ENCODE measurements at regions not wholly inside any gene's neighbourhood (a gene's known extent, or its start where the extent isn't known, plus 50 kb on each side); places are given as distances from the start of the nearest gene placed in this dataset.
"Not testable (repeated sequence)": the region's sequence is repeated elsewhere in the genome, so short reads cannot be mapped to it uniquely, and the experiment has no call there.

GRCh38 chr1:71298633-71299032, 217.8 kb upstream of the ZRANB2 start:
- no peaks in the 10 kb centered on the region for H3K9me3 ChIP-seq (ENCODE audit: control insufficient read depth in 2 of 2, low read length in 2 of 2)
- H3K4me1 ChIP-seq (ENCODE audit: control insufficient read depth in 2 of 2, insufficient read depth in 2 of 2, low read length in 2 of 2), result no peaks in the 10 kb centered on the region
- no peak overlapping the region for H3K27ac ChIP-seq (ENCODE audit: low read depth in 2 of 2, low read length in 2 of 2)
- H3K4me3 ChIP-seq (ENCODE audit: low read length in 2 of 2), result no peak overlapping the region
- no peaks in the 10 kb centered on the region for H3K27me3 ChIP-seq (ENCODE audit: control insufficient read depth in 2 of 2, insufficient read depth in 2 of 2, low read length in 2 of 2)
- no peaks in the 10 kb centered on the region for H3K36me3 ChIP-seq (ENCODE audit: control insufficient read depth in 2 of 2, insufficient read depth in 2 of 2, low read length in 2 of 2)
- H3K9ac ChIP-seq (ENCODE audit: low read depth in 1 of 2, low read length in 2 of 2), result no peak overlapping the region

GRCh38 chr1:71296551-71297134, 215.8 kb upstream of the ZRANB2 start:
- no peaks in the 10 kb centered on the region for H3K27me3 ChIP-seq (ENCODE audit: control insufficient read depth in 2 of 2, insufficient read depth in 2 of 2, low read length in 2 of 2)
- H3K9me3 ChIP-seq (ENCODE audit: control insufficient read depth in 2 of 2, low read length in 2 of 2), result no peaks in the 10 kb centered on the region
- H3K36me3 ChIP-seq (ENCODE audit: control insufficient read depth in 2 of 2, insufficient read depth in 2 of 2, low read length in 2 of 2), result no peaks in the 10 kb centered on the region
- no peak overlapping the region for H3K27ac ChIP-seq (ENCODE audit: low read depth in 2 of 2, low read length in 2 of 2)
- no peaks in the 10 kb centered on the region for H3K4me1 ChIP-seq (ENCODE audit: control insufficient read depth in 2 of 2, insufficient read depth in 2 of 2, low read length in 2 of 2)
- no peak overlapping the region for H3K9ac ChIP-seq (ENCODE audit: low read depth in 1 of 2, low read length in 2 of 2)
- H3K4me3 ChIP-seq (ENCODE audit: low read length in 2 of 2), result no peak overlapping the region

- Histone ChIP-seq H3K4me1 (ENCODE audit: control insufficient read depth in 2 of 2, insufficient read depth in 2 of 2, low read length in 2 of 2) (no peaks in the 10 kb centered on the region), H3K9me3 (ENCODE audit: control insufficient read depth in 2 of 2, low read length in 2 of 2) (no peaks in the 10 kb centered on the region), H3K27ac (ENCODE audit: low read depth in 2 of 2, low read length in 2 of 2) (no peak overlapping the region), H3K36me3 (ENCODE audit: control insufficient read depth in 2 of 2, insufficient read depth in 2 of 2, low read length in 2 of 2) (no peaks in the 10 kb centered on the region), H3K4me3 (ENCODE audit: low read length in 2 of 2) (no peak overlapping the region), H3K9ac (ENCODE audit: low read depth in 1 of 2, low read length in 2 of 2) (no peak overlapping the region), H3K27me3 (ENCODE audit: control insufficient read depth in 2 of 2, insufficient read depth in 2 of 2, low read length in 2 of 2) (no peaks in the 10 kb centered on the region)
These were observed 214.5 kb upstream of the ZRANB2 start for GRCh38 chr1:71295350-71295749.

GRCh38 chr1:71294178-71294577, 213.3 kb upstream of the ZRANB2 start:
- H3K27me3 ChIP-seq (ENCODE audit: control insufficient read depth in 2 of 2, insufficient read depth in 2 of 2, low read length in 2 of 2), result no peaks in the 10 kb centered on the region
- H3K9ac ChIP-seq (ENCODE audit: low read depth in 1 of 2, low read length in 2 of 2), result no peak overlapping the region
- no peak overlapping the region for H3K4me3 ChIP-seq (ENCODE audit: low read length in 2 of 2)
- no peaks in the 10 kb centered on the region for H3K36me3 ChIP-seq (ENCODE audit: control insufficient read depth in 2 of 2, insufficient read depth in 2 of 2, low read length in 2 of 2)
- no peaks in the 10 kb centered on the region for H3K9me3 ChIP-seq (ENCODE audit: control insufficient read depth in 2 of 2, low read length in 2 of 2)
- H3K27ac ChIP-seq (ENCODE audit: low read depth in 2 of 2, low read length in 2 of 2), result no peak overlapping the region
- H3K4me1 ChIP-seq (ENCODE audit: control insufficient read depth in 2 of 2, insufficient read depth in 2 of 2, low read length in 2 of 2), result no peaks in the 10 kb centered on the region

GRCh38 chr1:71292203-71292602, 211.4 kb upstream of the ZRANB2 start:
- no peaks in the 10 kb centered on the region for H3K27me3 ChIP-seq (ENCODE audit: control insufficient read depth in 2 of 2, insufficient read depth in 2 of 2, low read length in 2 of 2)
- H3K9me3 ChIP-seq (ENCODE audit: control insufficient read depth in 2 of 2, low read length in 2 of 2), result no peaks in the 10 kb centered on the region
- H3K27ac ChIP-seq (ENCODE audit: low read depth in 2 of 2, low read length in 2 of 2), result no peak overlapping the region
- no peaks in the 10 kb centered on the region for H3K36me3 ChIP-seq (ENCODE audit: control insufficient read depth in 2 of 2, insufficient read depth in 2 of 2, low read length in 2 of 2)
- H3K4me1 ChIP-seq (ENCODE audit: control insufficient read depth in 2 of 2, insufficient read depth in 2 of 2, low read length in 2 of 2), result no peaks in the 10 kb centered on the region
- no peak overlapping the region for H3K9ac ChIP-seq (ENCODE audit: low read depth in 1 of 2, low read length in 2 of 2)
- H3K4me3 ChIP-seq (ENCODE audit: low read length in 2 of 2), result no peak overlapping the region

GRCh38 chr1:71290506-71291237, 209.8 kb upstream of the ZRANB2 start:
- not testable (repeated sequence) for H3K27ac ChIP-seq (ENCODE audit: low read depth in 2 of 2, low read length in 2 of 2); H3K9ac ChIP-seq (ENCODE audit: low read depth in 1 of 2, low read length in 2 of 2); H3K4me3 ChIP-seq (ENCODE audit: low read length in 2 of 2)

GRCh38 chr1:71285529-71285928, 204.7 kb upstream of the ZRANB2 start:
- Histone ChIP-seq H3K27ac (ENCODE audit: low read depth in 2 of 2, low read length in 2 of 2) (no peak overlapping the region), H3K4me1 (ENCODE audit: control insufficient read depth in 2 of 2, insufficient read depth in 2 of 2, low read length in 2 of 2) (no peaks in the 10 kb centered on the region), H3K27me3 (ENCODE audit: control insufficient read depth in 2 of 2, insufficient read depth in 2 of 2, low read length in 2 of 2) (no peaks in the 10 kb centered on the region), H3K9ac (ENCODE audit: low read depth in 1 of 2, low read length in 2 of 2) (no peak overlapping the region), H3K4me3 (ENCODE audit: low read length in 2 of 2) (no peak overlapping the region), H3K36me3 (ENCODE audit: control insufficient read depth in 2 of 2, insufficient read depth in 2 of 2, low read length in 2 of 2) (no peaks in the 10 kb centered on the region), H3K9me3 (ENCODE audit: control insufficient read depth in 2 of 2, low read length in 2 of 2) (peaks cover 0 to 2% of the 10 kb centered on the region in 2 donors)

More at GRCh38 chr1:71290506-71291237, 209.8 kb upstream of the ZRANB2 start:
- not testable (repeated sequence) for H3K4me1 ChIP-seq (ENCODE audit: control insufficient read depth in 2 of 2, insufficient read depth in 2 of 2, low read length in 2 of 2); H3K9me3 ChIP-seq (ENCODE audit: control insufficient read depth in 2 of 2, low read length in 2 of 2); H3K27me3 ChIP-seq (ENCODE audit: control insufficient read depth in 2 of 2, insufficient read depth in 2 of 2, low read length in 2 of 2); H3K36me3 ChIP-seq (ENCODE audit: control insufficient read depth in 2 of 2, insufficient read depth in 2 of 2, low read length in 2 of 2)

GRCh38 chr1:71276466-71276865, 195.6 kb upstream of the ZRANB2 start:
- no peak overlapping the region for H3K4me3 ChIP-seq (ENCODE audit: low read length in 2 of 2)
- H3K4me1 ChIP-seq (ENCODE audit: control insufficient read depth in 2 of 2, insufficient read depth in 2 of 2, low read length in 2 of 2), result no peaks in the 10 kb centered on the region
- H3K9ac ChIP-seq (ENCODE audit: low read depth in 1 of 2, low read length in 2 of 2), result no peak overlapping the region
- H3K9me3 ChIP-seq (ENCODE audit: control insufficient read depth in 2 of 2, low read length in 2 of 2), result no peaks in the 10 kb centered on the region
- H3K27me3 ChIP-seq (ENCODE audit: control insufficient read depth in 2 of 2, insufficient read depth in 2 of 2, low read length in 2 of 2), result no peaks in the 10 kb centered on the region
- no peak overlapping the region for H3K27ac ChIP-seq (ENCODE audit: low read depth in 2 of 2, low read length in 2 of 2)
- no peaks in the 10 kb centered on the region for H3K36me3 ChIP-seq (ENCODE audit: control insufficient read depth in 2 of 2, insufficient read depth in 2 of 2, low read length in 2 of 2)

GRCh38 chr1:71273334-71273733, 192.5 kb upstream of the ZRANB2 start:
- no peaks in the 10 kb centered on the region for H3K9me3 ChIP-seq (ENCODE audit: control insufficient read depth in 2 of 2, low read length in 2 of 2)
- H3K27ac ChIP-seq (ENCODE audit: low read depth in 2 of 2, low read length in 2 of 2), result no peak overlapping the region
- no peak overlapping the region for H3K4me3 ChIP-seq (ENCODE audit: low read length in 2 of 2)
- H3K4me1 ChIP-seq (ENCODE audit: control insufficient read depth in 2 of 2, insufficient read depth in 2 of 2, low read length in 2 of 2), result no peaks in the 10 kb centered on the region
- no peaks in the 10 kb centered on the region for H3K36me3 ChIP-seq (ENCODE audit: control insufficient read depth in 2 of 2, insufficient read depth in 2 of 2, low read length in 2 of 2)
- no peaks in the 10 kb centered on the region for H3K27me3 ChIP-seq (ENCODE audit: control insufficient read depth in 2 of 2, insufficient read depth in 2 of 2, low read length in 2 of 2)
- no peak overlapping the region for H3K9ac ChIP-seq (ENCODE audit: low read depth in 1 of 2, low read length in 2 of 2)

GRCh38 chr1:71270394-71270915, 189.6 kb upstream of the ZRANB2 start:
- Histone ChIP-seq H3K4me1 (ENCODE audit: control insufficient read depth in 2 of 2, insufficient read depth in 2 of 2, low read length in 2 of 2) (no peaks in the 10 kb centered on the region), H3K27me3 (ENCODE audit: control insufficient read depth in 2 of 2, insufficient read depth in 2 of 2, low read length in 2 of 2) (no peaks in the 10 kb centered on the region), H3K36me3 (ENCODE audit: control insufficient read depth in 2 of 2, insufficient read depth in 2 of 2, low read length in 2 of 2) (no peaks in the 10 kb centered on the region), H3K27ac (ENCODE audit: low read depth in 2 of 2, low read length in 2 of 2) (no peak overlapping the region), H3K4me3 (ENCODE audit: low read length in 2 of 2) (no peak overlapping the region), H3K9me3 (ENCODE audit: control insufficient read depth in 2 of 2, low read length in 2 of 2) (no peaks in the 10 kb centered on the region), H3K9ac (ENCODE audit: low read depth in 1 of 2, low read length in 2 of 2) (no peak overlapping the region)

Measured in mucosa of rectum (tissue), 2 donors.